Natural killer cell (primary cell): ENCODE measurements at regions not wholly inside any gene's neighbourhood (a gene's known extent, or its start where the extent isn't known, plus 50 kb on each side); places are given as distances from the start of the nearest gene placed in this dataset.

Experiments
- ATAC-seq, 3 donors: fragments of 150-1000 bp in 2 of 3; fragments of 200-7000 bp in 1 of 3; cut with Tn5 transposase; 1 replicate in 1 of 3; 2 replicates in 2 of 3; pipeline ENCODE4 v1.10.0; 2021; ENCODE audit warnings: mild to moderate bottlenecking in 2 of 3, moderate library complexity in 2 of 3
- DNase-seq, 2 donors: peaks; one replicate each; pipeline versions ENCODE4 v3.0.0 to v3.0.0-alpha.2; 2013 to 2021; ENCODE audit warnings: mixed read lengths in 1 of 2
- H3K27ac ChIP-seq: one replicate; pipeline ENCODE4 v1.5.1; 2013; ENCODE audit warnings: mild to moderate bottlenecking, low read length
- H3K27me3 ChIP-seq: one replicate; pipeline ENCODE4 v1.6.1; 2013; ENCODE audit warnings: low read length; ENCODE audit not compliant: control insufficient read depth, insufficient read depth
- H3K36me3 ChIP-seq: one replicate; pipeline ENCODE4 v1.6.1; 2013; ENCODE audit warnings: low read length; ENCODE audit not compliant: control insufficient read depth, insufficient read depth
- H3K4me1 ChIP-seq: one replicate; pipeline ENCODE4 v1.6.1; 2013; ENCODE audit warnings: low read length; ENCODE audit not compliant: control insufficient read depth, insufficient read depth
- H3K4me3 ChIP-seq: one replicate; pipeline ENCODE4 v1.5.1; 2013; ENCODE audit warnings: low read length
- H3K9me3 ChIP-seq: one replicate; pipeline ENCODE4 v1.6.1; 2013; ENCODE audit warnings: low read length; ENCODE audit not compliant: control insufficient read depth, insufficient read depth
- H3K27ac Mint-ChIP-seq, 2 donors: one replicate each; pipeline ENCODE4 v1.8.0; 2022; ENCODE audit warnings: mild to moderate bottlenecking in 2 of 2, mixed read lengths in 2 of 2, moderate library complexity in 1 of 2
- H3K27me3 Mint-ChIP-seq, 2 donors: one replicate each; pipeline ENCODE4 v1.8.0; 2022; ENCODE audit warnings: low read depth in 2 of 2, mixed read lengths in 2 of 2
- H3K36me3 Mint-ChIP-seq: one replicate; pipeline ENCODE4 v1.8.0; 2022; ENCODE audit warnings: mixed read lengths
- H3K4me1 Mint-ChIP-seq, 2 donors: one replicate each; pipeline ENCODE4 v1.8.0; 2022; ENCODE audit warnings: mixed read lengths in 2 of 2
- H3K4me3 Mint-ChIP-seq: one replicate; pipeline ENCODE4 v1.8.0; 2022; ENCODE audit warnings: mild to moderate bottlenecking, moderate library complexity, mixed read lengths
- H3K9me3 Mint-ChIP-seq, 2 donors: one replicate each; pipeline ENCODE4 v1.8.0; 2022; ENCODE audit warnings: mixed read lengths in 2 of 2
- WGBS: methylation state at CpG from one replicate; pipeline ENCODE4 v1.1.7; 2013; ENCODE audit warnings: missing lambda C conversion rate; ENCODE audit not compliant: insufficient coverage; 5-methylcytosine and 5-hydroxymethylcytosine counted together
- intact Hi-C: fragments of 100-400 bp; cut with micrococcal nuclease; formaldehyde crosslinking; loops from one replicate; pipeline ENCODE4 v1.14.2; 2022
- TF ChIP-seq, protein P1 (sequence below): fragments of 200-600 bp; IDR thresholded peaks from one replicate; pipeline ENCODE4 v1.8.0; 2022; ENCODE audit warnings: antibody characterized with exemption

DNA sequence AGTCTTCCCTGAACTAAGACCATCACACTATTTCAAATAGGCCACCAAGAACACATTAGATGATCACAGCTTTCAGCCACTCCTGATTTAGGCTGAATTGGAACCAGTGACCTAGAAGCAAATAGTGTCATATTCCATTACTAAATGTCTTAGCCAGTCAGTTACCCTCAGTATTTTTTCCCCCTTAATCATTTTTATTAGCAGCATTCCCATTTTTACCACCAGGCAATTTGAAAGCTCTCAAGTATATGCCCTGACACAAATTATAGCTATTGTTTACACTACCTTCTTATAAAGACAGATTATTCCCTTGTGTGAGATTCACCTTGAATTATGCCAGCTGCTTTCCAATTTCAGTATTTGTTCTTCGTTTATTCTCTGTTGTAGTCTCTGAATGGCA is 1146.9 kb downstream of the PDHA2 start:
- Histone ChIP-seq H3K27me3 (no peaks in the 10 kb centered on the region), H3K9me3 (no peaks in the 10 kb centered on the region), H3K27ac (no peak overlapping the region), H3K4me3 (no peak overlapping the region), H3K36me3 (no peaks in the 10 kb centered on the region), H3K4me1 (no peaks in the 10 kb centered on the region)
- Mint-ChIP-seq H3K9me3 (peaks cover 11 to 23% of the 10 kb centered on the region in 2 donors), H3K27ac (no peak overlapping the region), H3K4me3 (no peak overlapping the region), H3K36me3 (no peaks in the 10 kb centered on the region), H3K4me1 (no peaks in the 10 kb centered on the region), H3K27me3 (no peaks in the 10 kb centered on the region)
- intact Hi-C loops = no loop called here
- TF ChIP-seq, protein P1, sequence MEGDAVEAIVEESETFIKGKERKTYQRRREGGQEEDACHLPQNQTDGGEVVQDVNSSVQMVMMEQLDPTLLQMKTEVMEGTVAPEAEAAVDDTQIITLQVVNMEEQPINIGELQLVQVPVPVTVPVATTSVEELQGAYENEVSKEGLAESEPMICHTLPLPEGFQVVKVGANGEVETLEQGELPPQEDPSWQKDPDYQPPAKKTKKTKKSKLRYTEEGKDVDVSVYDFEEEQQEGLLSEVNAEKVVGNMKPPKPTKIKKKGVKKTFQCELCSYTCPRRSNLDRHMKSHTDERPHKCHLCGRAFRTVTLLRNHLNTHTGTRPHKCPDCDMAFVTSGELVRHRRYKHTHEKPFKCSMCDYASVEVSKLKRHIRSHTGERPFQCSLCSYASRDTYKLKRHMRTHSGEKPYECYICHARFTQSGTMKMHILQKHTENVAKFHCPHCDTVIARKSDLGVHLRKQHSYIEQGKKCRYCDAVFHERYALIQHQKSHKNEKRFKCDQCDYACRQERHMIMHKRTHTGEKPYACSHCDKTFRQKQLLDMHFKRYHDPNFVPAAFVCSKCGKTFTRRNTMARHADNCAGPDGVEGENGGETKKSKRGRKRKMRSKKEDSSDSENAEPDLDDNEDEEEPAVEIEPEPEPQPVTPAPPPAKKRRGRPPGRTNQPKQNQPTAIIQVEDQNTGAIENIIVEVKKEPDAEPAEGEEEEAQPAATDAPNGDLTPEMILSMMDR = no peak
- ATAC-seq (no peak), DNase-seq (no peak)
- WGBS = 50% methylated on average over 1 of the region's 1 CpG

DNA sequence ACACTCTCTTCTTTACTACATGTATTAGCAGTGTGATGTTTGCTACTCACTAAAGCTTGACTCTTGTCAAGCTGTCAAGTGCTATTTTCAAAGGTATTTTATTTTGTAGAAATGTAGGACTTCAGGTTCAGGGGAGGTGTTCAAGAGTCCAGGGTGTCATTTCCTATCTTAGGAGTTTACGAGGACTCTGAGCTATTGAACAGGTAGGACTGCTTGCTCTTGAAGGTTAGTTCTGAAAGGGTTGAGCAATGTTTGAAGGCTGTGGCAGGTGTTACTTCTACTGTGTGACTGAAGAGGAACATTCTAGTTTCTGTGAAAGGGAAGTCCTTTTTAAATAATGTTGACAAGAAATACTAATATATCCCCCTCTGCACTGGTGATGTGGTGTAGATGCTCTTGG is 1151.2 kb downstream of the PDHA2 start:
- no peaks in the 10 kb centered on the region for H3K4me1 Mint-ChIP-seq
- TF ChIP-seq, protein P1 = no peak

DNA sequence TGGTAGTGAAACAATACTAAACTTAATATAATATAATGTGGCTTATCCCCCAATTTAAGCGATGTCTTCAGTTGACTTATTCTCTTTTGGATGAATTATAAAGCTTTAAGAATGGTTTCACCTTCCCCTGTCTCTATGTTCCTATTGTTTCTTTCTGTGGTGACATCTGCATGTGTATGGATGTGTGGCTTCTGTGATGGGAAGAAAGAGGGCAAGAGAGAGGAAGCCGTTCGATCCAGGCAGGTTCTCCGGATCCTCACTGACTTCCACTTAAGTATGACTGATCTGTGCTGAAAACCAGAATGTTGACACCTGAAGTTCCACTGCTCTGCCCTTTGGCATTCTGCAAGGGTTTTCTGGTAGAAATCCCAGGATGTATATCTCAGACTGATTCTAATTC is 1150.8 kb downstream of the STPG2 start:
- 93% methylated on average over 3 of the region's 4 CpGs for WGBS
- H3K27me3 Mint-ChIP-seq = no peaks in the 10 kb centered on the region

More for the DNA sequence above, 1151.2 kb downstream of the PDHA2 start:
- no peak overlapping the region for H3K4me3 Mint-ChIP-seq
- H3K27ac ChIP-seq = no peak overlapping the region
- no peaks in the 10 kb centered on the region for H3K4me1 ChIP-seq
- H3K36me3 Mint-ChIP-seq = no peaks in the 10 kb centered on the region
- WGBS = 89% methylated on average over 1 of the region's 1 CpG
- intact Hi-C loops = no loop called here
- H3K27me3 ChIP-seq = no peaks in the 10 kb centered on the region
- H3K4me3 ChIP-seq = no peak overlapping the region
- peaks cover 15 to 29% of the 10 kb centered on the region in 2 donors for H3K9me3 Mint-ChIP-seq
- no peaks in the 10 kb centered on the region for H3K36me3 ChIP-seq
- H3K27me3 Mint-ChIP-seq = no peaks in the 10 kb centered on the region
- ATAC-seq (no peak), DNase-seq (no peak)
- H3K27ac Mint-ChIP-seq = no peak overlapping the region
- H3K9me3 ChIP-seq = no peaks in the 10 kb centered on the region

DNA sequence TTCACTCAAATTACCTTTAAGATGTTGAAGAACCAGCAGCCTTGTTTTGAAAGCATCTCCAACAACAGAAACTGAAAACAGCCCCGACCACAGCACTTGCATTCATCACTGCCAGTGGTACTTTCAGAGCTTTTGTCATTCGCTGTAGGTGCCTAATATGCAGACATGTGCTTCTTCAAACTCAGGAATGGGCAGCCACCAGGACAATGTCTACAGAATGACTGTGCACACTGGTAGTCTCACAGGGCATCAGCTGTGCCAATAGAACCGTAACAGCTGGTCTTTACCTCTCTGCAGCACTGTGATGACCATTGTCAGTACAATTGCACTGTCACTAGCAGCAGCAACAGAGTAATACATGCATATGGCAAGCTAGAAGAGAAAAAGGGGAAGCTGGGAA is 1149.7 kb downstream of the STPG2 start:
- no peak overlapping the region for H3K4me3 Mint-ChIP-seq
- no peaks in the 10 kb centered on the region for H3K36me3 Mint-ChIP-seq
- TF ChIP-seq, protein P1 = no peak

More for the DNA sequence above, 1150.8 kb downstream of the STPG2 start:
- Histone ChIP-seq H3K27ac (no peak overlapping the region), H3K4me1 (no peaks in the 10 kb centered on the region), H3K4me3 (no peak overlapping the region), H3K9me3 (no peaks in the 10 kb centered on the region), H3K27me3 (no peaks in the 10 kb centered on the region), H3K36me3 (no peaks in the 10 kb centered on the region)
- ATAC-seq = no peak
- Mint-ChIP-seq H3K27ac (no peak overlapping the region), H3K36me3 (no peaks in the 10 kb centered on the region), H3K4me3 (no peak overlapping the region), H3K4me1 (no peaks in the 10 kb centered on the region), H3K9me3 (peaks cover 15 to 28% of the 10 kb centered on the region in 2 donors)
- TF ChIP-seq, protein P1 = no peak
- DNase-seq = no peak
- intact Hi-C loops = no loop called here

More for the DNA sequence above, 1149.7 kb downstream of the STPG2 start:
- H3K27ac Mint-ChIP-seq = no peak overlapping the region
- Histone ChIP-seq H3K27ac (no peak overlapping the region), H3K4me3 (no peak overlapping the region), H3K36me3 (no peaks in the 10 kb centered on the region), H3K9me3 (no peaks in the 10 kb centered on the region), H3K4me1 (no peaks in the 10 kb centered on the region), H3K27me3 (no peaks in the 10 kb centered on the region)
- no peak for ATAC-seq
- intact Hi-C loops = no loop called here
- 72% methylated on average over 3 of the region's 3 CpGs for WGBS
- H3K9me3 Mint-ChIP-seq = peaks cover 13 to 23% of the 10 kb centered on the region in 2 donors
- no peaks in the 10 kb centered on the region for H3K27me3 Mint-ChIP-seq
- DNase-seq = no peak
- no peaks in the 10 kb centered on the region for H3K4me1 Mint-ChIP-seq
